Central memory CD8-positive, alpha-beta T cell (primary cell): ENCODE measurements at regions not wholly inside any gene's neighbourhood (a gene's known extent, or its start where the extent isn't known, plus 50 kb on each side); places are given as distances from the start of the nearest gene placed in this dataset.

Source experiments
- ATAC-seq: fragments of 150-1000 bp; cut with Tn5 transposase; replicated peaks from 2 replicates; pipeline ENCODE4 v1.10.0; 2022; ENCODE audit warnings: mild to moderate bottlenecking, moderate FRiP score, moderate number of reproducible peaks; ENCODE audit not compliant: poor library complexity, severe bottlenecking; ENCODE audit errors: extremely low read depth
- DNase-seq, 2 donors: peaks; one replicate each; pipeline ENCODE4 v3.0.0; 2021; ENCODE audit warnings: low spot score in 2 of 2
- H3K27ac Mint-ChIP-seq: one replicate; pipeline ENCODE4 v1.8.0; 2022; ENCODE audit warnings: low read depth, mild to moderate bottlenecking, moderate library complexity, mixed read lengths
- H3K27me3 Mint-ChIP-seq: one replicate; pipeline ENCODE4 v1.8.0; 2022; ENCODE audit warnings: mixed read lengths
- H3K36me3 Mint-ChIP-seq: one replicate; pipeline ENCODE4 v1.8.0; 2022; ENCODE audit warnings: mild to moderate bottlenecking, moderate library complexity, mixed read lengths; ENCODE audit not compliant: insufficient read depth
- H3K4me1 Mint-ChIP-seq: one replicate; pipeline ENCODE4 v1.8.0; 2022; ENCODE audit warnings: mixed read lengths
- H3K4me3 Mint-ChIP-seq: one replicate; pipeline ENCODE4 v1.8.0; 2022; ENCODE audit warnings: mild to moderate bottlenecking, moderate library complexity, mixed read lengths
- H3K9me3 Mint-ChIP-seq: one replicate; pipeline ENCODE4 v1.8.0; 2022; ENCODE audit warnings: mixed read lengths

DNA sequence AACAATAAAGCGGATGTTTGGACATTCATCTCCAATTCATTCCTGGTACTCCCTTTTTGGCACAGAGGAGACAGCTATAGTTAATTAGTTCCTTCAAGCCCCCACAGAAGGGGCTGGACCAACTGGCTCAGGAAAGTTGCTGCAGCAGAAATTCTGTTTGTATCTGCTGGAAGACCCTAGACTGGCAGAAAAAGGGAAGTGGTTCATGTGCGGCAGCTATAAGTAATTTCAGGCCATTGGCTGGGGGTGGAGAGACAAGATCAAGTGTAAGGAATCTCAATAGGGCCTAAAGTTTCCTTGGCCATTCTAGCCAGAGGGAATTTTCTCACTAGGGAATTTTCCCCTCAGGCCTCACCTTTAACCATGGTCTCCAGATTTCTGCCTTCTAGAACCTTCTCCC lies 89.9 kb upstream of the DHX15 start:
- H3K4me1 Mint-ChIP-seq = no peaks in the 10 kb centered on the region
- peaks cover 6% of the 10 kb centered on the region for H3K9me3 Mint-ChIP-seq
- peaks cover 37% of the 10 kb centered on the region for H3K27me3 Mint-ChIP-seq
- H3K27ac Mint-ChIP-seq = no peak overlapping the region
- no peak for ATAC-seq
- DNase-seq = no peak
- no peaks in the 10 kb centered on the region for H3K36me3 Mint-ChIP-seq
- H3K4me3 Mint-ChIP-seq = no peak overlapping the region

- H3K9me3 Mint-ChIP-seq = peaks cover 6% of the 10 kb centered on the region
- H3K27ac Mint-ChIP-seq = no peak overlapping the region
- DNase-seq (no peak), ATAC-seq (no peak)
- peaks cover 39% of the 10 kb centered on the region for H3K27me3 Mint-ChIP-seq
- no peaks in the 10 kb centered on the region for H3K36me3 Mint-ChIP-seq
- no peak overlapping the region for H3K4me3 Mint-ChIP-seq
- H3K4me1 Mint-ChIP-seq = no peaks in the 10 kb centered on the region
Observed at GRCh38 chr4:24675721-24676389, 91.5 kb upstream of the DHX15 start.

DNA sequence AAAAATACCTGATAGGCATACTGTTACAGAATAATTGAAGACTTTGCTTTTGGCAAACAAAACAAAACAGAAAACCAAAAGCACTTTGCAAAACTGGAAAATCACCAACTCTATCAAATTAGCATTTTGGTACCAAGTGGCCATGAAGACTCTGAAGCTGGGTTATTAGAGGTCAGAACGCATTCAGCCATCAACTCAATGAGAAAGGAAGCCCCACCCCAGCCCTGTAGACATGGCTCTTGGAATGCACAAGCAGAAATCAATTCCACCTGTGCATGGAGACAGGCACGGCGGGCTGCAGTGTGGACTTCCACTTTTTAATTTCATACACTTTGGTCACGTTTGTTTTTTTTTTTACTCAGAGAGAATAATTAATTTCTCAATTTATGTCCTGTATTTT lies 93.6 kb upstream of the DHX15 start:
- peaks cover 45% of the 10 kb centered on the region for H3K27me3 Mint-ChIP-seq
- H3K9me3 Mint-ChIP-seq = peaks cover 6% of the 10 kb centered on the region
- no peaks in the 10 kb centered on the region for H3K4me1 Mint-ChIP-seq

GRCh38 chr4:24680746-24681448 lies 96.5 kb upstream of the DHX15 start:
- H3K36me3 Mint-ChIP-seq = no peaks in the 10 kb centered on the region
- H3K27ac Mint-ChIP-seq = no peak overlapping the region
- ATAC-seq (no peak), DNase-seq (no peak)
- no peak overlapping the region for H3K4me3 Mint-ChIP-seq
- no peaks in the 10 kb centered on the region for H3K4me1 Mint-ChIP-seq
- peaks cover 3% of the 10 kb centered on the region for H3K9me3 Mint-ChIP-seq
- H3K27me3 Mint-ChIP-seq = peaks cover 45% of the 10 kb centered on the region

More for the DNA sequence above, 93.6 kb upstream of the DHX15 start:
- Mint-ChIP-seq H3K36me3 (no peaks in the 10 kb centered on the region), H3K4me3 (no peak overlapping the region), H3K27ac (no peak overlapping the region)
- no peak for ATAC-seq
- DNase-seq = no peak

DNA sequence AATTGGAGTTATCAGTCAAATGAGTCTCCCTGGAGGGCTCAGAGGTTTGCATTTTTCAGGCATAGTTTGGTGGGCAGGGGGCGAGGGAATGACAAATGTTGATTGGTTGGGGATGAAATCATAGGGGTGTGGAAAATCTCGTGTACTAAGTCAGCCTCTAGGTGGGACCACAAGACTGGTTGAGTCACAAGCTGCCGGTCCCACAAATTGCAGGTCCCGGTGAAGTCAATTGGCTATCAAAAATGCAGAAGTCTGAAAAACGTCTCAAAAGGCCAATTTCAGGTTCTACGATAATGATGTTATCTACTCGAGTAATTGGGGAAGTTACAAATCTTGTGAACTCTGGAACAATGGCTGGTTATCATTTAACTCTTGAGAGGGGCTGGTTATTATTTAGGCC lies 98.8 kb upstream of the DHX15 start:
- ATAC-seq = no peak
- Mint-ChIP-seq H3K27ac (no peak overlapping the region), H3K9me3 (no peaks in the 10 kb centered on the region), H3K4me3 (no peak overlapping the region), H3K36me3 (no peaks in the 10 kb centered on the region), H3K27me3 (peaks cover 36% of the 10 kb centered on the region), H3K4me1 (no peaks in the 10 kb centered on the region)
- DNase-seq = no peak

DNA sequence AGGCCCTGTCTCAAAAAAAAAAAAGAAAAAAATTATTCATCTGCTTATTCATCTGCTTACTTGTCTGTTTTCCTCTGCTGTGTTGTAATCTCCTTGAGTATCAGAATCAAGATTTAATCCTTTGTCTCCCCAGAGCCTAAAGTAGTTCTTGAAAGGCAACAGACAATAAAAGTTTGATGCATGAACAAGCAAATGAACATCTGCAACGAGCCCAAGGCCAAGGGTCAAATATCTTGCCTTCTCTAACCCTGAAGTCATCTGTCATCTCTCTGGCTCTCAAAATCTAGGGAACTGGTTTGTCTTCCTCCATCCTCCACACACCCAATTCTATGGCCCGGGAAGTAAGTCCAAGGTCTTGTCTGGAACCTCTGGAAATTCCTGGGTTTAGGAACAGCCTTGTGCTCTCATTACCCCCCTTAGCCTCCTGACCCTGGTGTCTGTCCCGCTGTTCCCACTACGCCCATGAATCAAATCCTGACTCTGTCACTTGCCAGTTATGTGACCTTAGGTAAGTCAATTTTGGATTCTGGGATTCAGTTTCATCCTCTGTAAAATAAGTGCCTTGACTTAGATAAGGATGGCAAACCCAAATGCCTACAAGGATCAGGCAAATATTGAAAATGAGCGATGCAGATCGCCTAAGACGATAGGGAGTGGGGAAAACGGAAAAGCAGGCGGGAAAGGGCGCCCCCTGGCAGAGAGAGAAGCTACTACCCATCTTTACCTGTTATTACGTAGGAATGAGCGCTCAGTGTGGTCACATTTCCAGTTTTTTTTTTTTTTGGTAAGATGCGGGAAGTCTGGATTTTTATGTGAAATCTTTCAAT lies 102.7 kb upstream of the DHX15 start:
- no peak overlapping the region for H3K4me3 Mint-ChIP-seq
- DNase-seq (no peak), ATAC-seq (no peak)
- H3K36me3 Mint-ChIP-seq = no peaks in the 10 kb centered on the region
- H3K27me3 Mint-ChIP-seq = peaks cover 23% of the 10 kb centered on the region
- H3K27ac Mint-ChIP-seq = no peak overlapping the region
- no peaks in the 10 kb centered on the region for H3K4me1 Mint-ChIP-seq
- H3K9me3 Mint-ChIP-seq = no peaks in the 10 kb centered on the region

DNA sequence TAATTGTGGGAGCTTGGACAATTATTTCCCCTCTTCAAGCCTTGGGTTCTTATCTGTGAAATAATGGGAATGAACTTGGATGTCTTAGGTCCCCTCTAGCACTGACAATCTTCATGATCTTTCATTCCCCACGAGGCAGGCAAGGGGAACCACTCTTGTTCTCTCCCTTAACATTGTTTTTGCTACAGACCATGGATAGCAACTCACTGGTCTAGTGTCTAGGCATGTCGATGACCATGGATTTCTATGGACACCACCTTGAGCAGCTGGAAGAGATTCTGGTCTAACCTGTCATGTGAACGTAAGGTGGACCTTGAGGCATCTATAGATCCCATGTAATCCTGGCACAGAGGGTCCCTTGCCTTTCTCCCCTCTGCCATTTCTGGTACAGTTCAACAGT lies 104.1 kb upstream of the DHX15 start:
- no peaks in the 10 kb centered on the region for H3K9me3 Mint-ChIP-seq
- no peak overlapping the region for H3K27ac Mint-ChIP-seq
- ATAC-seq (no peak), DNase-seq (no peak)
- peaks cover 16% of the 10 kb centered on the region for H3K27me3 Mint-ChIP-seq
- no peaks in the 10 kb centered on the region for H3K4me1 Mint-ChIP-seq
- H3K36me3 Mint-ChIP-seq = no peaks in the 10 kb centered on the region
- H3K4me3 Mint-ChIP-seq = no peak overlapping the region

DNA sequence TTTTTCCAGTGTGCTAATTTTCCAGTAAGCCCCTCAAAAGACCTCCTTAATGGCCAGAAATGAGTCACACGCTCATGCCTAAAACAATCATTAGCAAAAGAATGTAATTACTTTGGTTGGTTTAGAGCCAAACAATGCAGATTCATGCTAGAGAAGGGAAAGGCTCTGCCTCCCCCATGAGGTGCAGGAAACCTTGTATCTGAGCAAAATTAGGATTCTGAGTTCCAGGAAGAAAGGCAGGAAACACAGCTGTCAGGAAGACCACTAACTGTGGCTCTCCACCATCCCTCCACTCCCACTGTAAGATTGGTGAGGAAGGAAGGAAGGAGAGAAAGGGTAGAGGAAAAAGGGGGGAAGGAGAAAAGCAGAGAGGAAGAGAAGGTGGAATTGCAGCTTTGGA lies 104.9 kb upstream of the DHX15 start:
- no peaks in the 10 kb centered on the region for H3K36me3 Mint-ChIP-seq
- ATAC-seq (no peak), DNase-seq (no peak)
- H3K27me3 Mint-ChIP-seq = peaks cover 16% of the 10 kb centered on the region
- no peak overlapping the region for H3K4me3 Mint-ChIP-seq
- no peaks in the 10 kb centered on the region for H3K4me1 Mint-ChIP-seq
- no peaks in the 10 kb centered on the region for H3K9me3 Mint-ChIP-seq
- H3K27ac Mint-ChIP-seq = no peak overlapping the region

GRCh38 chr4:24690436-24690835 lies 104.9 kb upstream of the SOD3 start:
- H3K27ac Mint-ChIP-seq = no peak overlapping the region
- no peaks in the 10 kb centered on the region for H3K36me3 Mint-ChIP-seq
- H3K27me3 Mint-ChIP-seq = peaks cover 16% of the 10 kb centered on the region
- DNase-seq (no peak), ATAC-seq (no peak)
- H3K9me3 Mint-ChIP-seq = no peaks in the 10 kb centered on the region
- no peak overlapping the region for H3K4me3 Mint-ChIP-seq
- no peaks in the 10 kb centered on the region for H3K4me1 Mint-ChIP-seq

- DNase-seq = no peak
- peaks cover 12% of the 10 kb centered on the region for H3K27me3 Mint-ChIP-seq
- ATAC-seq = no peak
- no peak overlapping the region for H3K4me3 Mint-ChIP-seq
- H3K36me3 Mint-ChIP-seq = no peaks in the 10 kb centered on the region
- H3K27ac Mint-ChIP-seq = no peak overlapping the region
- no peaks in the 10 kb centered on the region for H3K9me3 Mint-ChIP-seq
- no peaks in the 10 kb centered on the region for H3K4me1 Mint-ChIP-seq
Observed at GRCh38 chr4:24693636-24694035, 101.7 kb upstream of the SOD3 start.

- Mint-ChIP-seq H3K27me3 (peaks cover 11% of the 10 kb centered on the region), H3K9me3 (no peaks in the 10 kb centered on the region), H3K36me3 (no peaks in the 10 kb centered on the region), H3K27ac (no peak overlapping the region), H3K4me1 (no peaks in the 10 kb centered on the region), H3K4me3 (no peak overlapping the region)
- DNase-seq (no peak), ATAC-seq (no peak)
Observed at GRCh38 chr4:24700118-24700517, 95.3 kb upstream of the SOD3 start.

GRCh38 chr4:24701683-24702082 lies 93.7 kb upstream of the SOD3 start:
- Mint-ChIP-seq H3K36me3 (no peaks in the 10 kb centered on the region), H3K27me3 (peaks cover 11% of the 10 kb centered on the region), H3K27ac (no peak overlapping the region), H3K4me1 (no peaks in the 10 kb centered on the region), H3K4me3 (no peak overlapping the region), H3K9me3 (no peaks in the 10 kb centered on the region)
- no peak for ATAC-seq
- DNase-seq = no peak

DNA sequence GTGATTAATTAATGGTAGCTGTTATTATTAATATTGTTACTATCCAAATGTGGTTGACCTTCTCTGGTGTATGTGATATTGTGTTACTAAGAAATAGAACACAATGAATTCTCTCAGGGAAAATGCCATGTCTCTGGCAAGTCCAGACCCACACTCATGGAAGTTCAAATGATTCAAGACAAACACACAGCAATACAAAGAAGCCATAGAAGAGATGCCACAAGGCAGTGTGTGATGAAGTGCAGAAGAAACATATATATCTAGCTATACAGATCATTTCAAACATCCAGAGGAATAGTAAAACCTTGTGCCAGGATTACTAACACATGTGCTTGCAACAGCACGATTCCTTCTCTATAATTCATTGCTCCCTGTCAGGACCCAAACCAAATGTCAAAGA lies 93.1 kb upstream of the SOD3 start:
- ATAC-seq = no peak
- H3K9me3 Mint-ChIP-seq = peaks cover 4% of the 10 kb centered on the region
- no peak overlapping the region for H3K27ac Mint-ChIP-seq
- peaks cover 11% of the 10 kb centered on the region for H3K27me3 Mint-ChIP-seq
- no peak for DNase-seq
- no peaks in the 10 kb centered on the region for H3K36me3 Mint-ChIP-seq
- H3K4me3 Mint-ChIP-seq = no peak overlapping the region
- no peaks in the 10 kb centered on the region for H3K4me1 Mint-ChIP-seq
